IMR-90 (cell line): ENCODE measurements at regions not wholly inside any gene's neighbourhood (a gene's known extent, or its start where the extent isn't known, plus 50 kb on each side); places are given as distances from the start of the nearest gene placed in this dataset.

Experiments used
- ATAC-seq: fragments of 200-7000 bp; cut with Tn5 transposase; 2 replicates; pipeline ENCODE4 v1.9.1; 2020; ENCODE audit warnings: low read depth, mild to moderate bottlenecking, moderate library complexity
- BruUV-seq: library from RNA; stranded (reverse); fragments of 400-500 nt; replicated peaks from 2 replicates; lab custom pipeline; 2021; lab: Mats Ljungman, UMichigan
- CTCF ChIA-PET: fragments of 300-600 bp; formaldehyde crosslinking; extraction: SDS; loops from one replicate; lab custom pipeline; 2021; ENCODE audit warnings: antibody characterized with exemption; lab: Yijun Ruan, JAX
- POLR2A ChIA-PET: fragments of 300-600 bp; sonication (Branson Sonifier 250); formaldehyde crosslinking; loops from one replicate; lab custom pipeline; 2022; ENCODE audit warnings: antibody characterized with exemption; ENCODE audit not compliant: unreplicated experiment; lab: Charles Lee
- DNase-seq: peaks from one replicate; pipeline ENCODE4 v3.0.0; 2013
- H2AFZ ChIP-seq: replicated peaks from 2 replicates; pipeline ENCODE3; 2013; ENCODE audit warnings: low read length, mild to moderate bottlenecking; ENCODE audit not compliant: poor library complexity
- H2AK5ac ChIP-seq: 2 replicates; pipeline ENCODE4 v1.6.1; 2013; ENCODE audit warnings: low read depth, low read length, inconsistent platforms
- H2AK9ac ChIP-seq: replicated peaks from 2 replicates; pipeline ENCODE3; 2013; ENCODE audit warnings: mild to moderate bottlenecking, low read depth, low read length, moderate library complexity; ENCODE audit not compliant: poor library complexity
- H2BK120ac ChIP-seq: 2 replicates; pipeline ENCODE4 v1.6.1; 2013; ENCODE audit warnings: low read depth, low read length, inconsistent platforms
- H2BK15ac ChIP-seq: 3 replicates; pipeline ENCODE4 v1.6.1; 2013; ENCODE audit warnings: low read depth, low read length, inconsistent platforms
- H2BK20ac ChIP-seq: 2 replicates; pipeline ENCODE4 v1.6.1; 2013; ENCODE audit warnings: low read depth, mild to moderate bottlenecking, inconsistent platforms, low read length, moderate library complexity
- H2BK5ac ChIP-seq: 2 replicates; pipeline ENCODE4 v1.6.1; 2013; ENCODE audit warnings: mild to moderate bottlenecking, low read depth, low read length, inconsistent platforms; ENCODE audit not compliant: poor library complexity, severe bottlenecking
- H3K14ac ChIP-seq: replicated peaks from 2 replicates; pipeline ENCODE4 v1.6.1; 2013; ENCODE audit warnings: low read depth, low read length, inconsistent platforms
- H3K18ac ChIP-seq: 2 replicates; pipeline ENCODE4 v1.6.1; 2013; ENCODE audit warnings: low read depth, low read length, control low read depth
- H3K23ac ChIP-seq: 2 replicates; pipeline ENCODE4 v1.6.1; 2013; ENCODE audit warnings: low read depth, low read length, inconsistent platforms
- H3K27ac ChIP-seq: 2 replicates; pipeline ENCODE4 v1.5.1; 2013; ENCODE audit warnings: mild to moderate bottlenecking, control low read depth, low read length; ENCODE audit not compliant: insufficient read depth
- H3K27me3 ChIP-seq: 2 replicates; pipeline ENCODE4 v1.6.1; 2013; ENCODE audit warnings: low read length; ENCODE audit not compliant: control insufficient read depth, insufficient read depth
- H3K36me3 ChIP-seq: 2 replicates; pipeline ENCODE4 v1.6.1; 2013; ENCODE audit warnings: low read length, mixed read lengths; ENCODE audit not compliant: control insufficient read depth, insufficient read depth
- H3K4ac ChIP-seq: 2 replicates; pipeline ENCODE4 v1.6.1; 2013; ENCODE audit warnings: low read depth, low read length, inconsistent platforms
- H3K4me1 ChIP-seq: 2 replicates; pipeline ENCODE4 v1.6.1; 2013; ENCODE audit warnings: low read length, mixed read lengths; ENCODE audit not compliant: control insufficient read depth, insufficient read depth
- H3K4me2 ChIP-seq: 2 replicates; pipeline ENCODE4 v1.6.1; 2013; ENCODE audit warnings: low read depth, mild to moderate bottlenecking, control low read depth, low read length, moderate library complexity
- H3K4me3 ChIP-seq: 2 replicates; pipeline ENCODE4 v1.5.1; 2013; ENCODE audit warnings: low read depth, mild to moderate bottlenecking, control low read depth, low read length, moderate library complexity; ENCODE audit not compliant: insufficient read depth
- H3K56ac ChIP-seq: 2 replicates; pipeline ENCODE4 v1.6.1; 2013; ENCODE audit warnings: low read length, inconsistent platforms; ENCODE audit not compliant: insufficient read depth; ENCODE audit errors: extremely low read depth
- H3K79me1 ChIP-seq, 2 experiments: 2 replicates each; pipeline ENCODE4 v1.6.1; 2013; ENCODE audit warnings: low read length in 2 of 2, inconsistent platforms in 1 of 2, low read depth in 1 of 2
- H3K9ac ChIP-seq: 2 replicates; pipeline ENCODE4 v1.6.1; 2013; ENCODE audit warnings: low read depth, low read length, control low read depth
- H3K9me1 ChIP-seq: 2 replicates; pipeline ENCODE4 v1.6.1; 2013; ENCODE audit warnings: low read length, inconsistent platforms; ENCODE audit not compliant: insufficient read depth
- H3K9me3 ChIP-seq: 2 replicates; pipeline ENCODE4 v1.6.1; 2013; ENCODE audit warnings: low read length; ENCODE audit not compliant: control insufficient read depth, insufficient read depth
- H4K20me1 ChIP-seq: 2 replicates; pipeline ENCODE4 v1.6.1; 2013; ENCODE audit warnings: low read length, inconsistent platforms; ENCODE audit not compliant: insufficient read depth
- H4K5ac ChIP-seq: 2 replicates; pipeline ENCODE4 v1.6.1; 2013; ENCODE audit warnings: mild to moderate bottlenecking, low read depth, low read length, control low read depth
- H4K8ac ChIP-seq, 2 experiments: 2 replicates each; pipeline ENCODE4 v1.6.1; 2013; ENCODE audit warnings: low read depth in 2 of 2, low read length in 2 of 2, control low read depth in 1 of 2, inconsistent platforms in 1 of 2
- H4K91ac ChIP-seq: 2 replicates; pipeline ENCODE4 v1.6.1; 2013; ENCODE audit warnings: low read depth, low read length, inconsistent platforms; ENCODE audit not compliant: insufficient read depth
- RAD21 ChIP-seq: IDR thresholded peaks from 2 replicates; pipeline ENCODE4 v1.6.1; 2012; ENCODE audit warnings: low read length, improper control_type of control experiment
- WGBS, 2 experiments: methylation state at CpG; one replicate each; pipeline versions ENCODE4 v1.1.5 to v1.1.7; 2013; ENCODE audit warnings: missing lambda C conversion rate in 2 of 2; ENCODE audit not compliant: insufficient read length in 1 of 2; ENCODE audit errors: extremely low coverage in 2 of 2; 5-methylcytosine and 5-hydroxymethylcytosine counted together
- dilution Hi-C: fragments of 300-500 bp; cut with HindIII; formaldehyde crosslinking; loops from one replicate; pipeline ENCODE4 v1.14.3; 2018; ENCODE audit warnings: low sequenced_read_pairs; ENCODE audit not compliant: unreplicated experiment
- in situ Hi-C: fragments of 300-500 bp; cut with MboI; formaldehyde crosslinking; loops from 3 replicates; pipeline ENCODE4 v1.14.3; 2019; ENCODE audit warnings: low sequenced_read_pairs, inconsistent platforms, mixed read lengths
- intact Hi-C: fragments of 100-400 bp; cut with micrococcal nuclease; formaldehyde crosslinking; loops from 2 replicates; pipeline ENCODE4 v1.10.0; 2022
- TF ChIP-seq, protein P1 (sequence below): fragments of 150-350 bp; IDR thresholded peaks from 2 replicates; pipeline ENCODE4 v1.6.1; 2017; ENCODE audit warnings: mild to moderate bottlenecking, antibody characterized with exemption, low read length, low read depth

DNA sequence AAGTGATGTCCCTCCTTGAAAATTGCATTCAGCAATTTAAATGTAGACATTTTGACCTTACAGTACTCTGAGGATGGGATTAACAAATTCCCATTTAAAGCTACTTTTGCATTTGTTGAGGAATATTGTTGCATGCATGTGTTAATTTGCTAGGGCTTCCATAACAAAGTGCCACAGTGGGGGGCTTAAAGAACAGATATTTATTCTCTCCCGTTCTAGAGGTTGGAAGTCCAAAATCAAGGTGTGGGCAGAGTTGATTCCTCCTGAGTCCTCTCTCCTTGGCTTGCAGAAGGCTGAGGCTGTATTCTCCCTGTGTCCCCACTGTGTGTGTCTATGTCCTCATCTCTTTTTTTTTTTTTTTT is 51.8 kb upstream of the CDK20 start:
- in situ Hi-C loops (loop anchor here (10.0 to 25.0 kb wide), 2 partner anchors 339 to 661 kb away; no protein-coding TSS in a partner anchor), intact Hi-C loops (no loop called here), dilution Hi-C loops (no loop called here)
- no peak overlapping the region for H4K5ac ChIP-seq
- no peak overlapping the region for H3K4ac ChIP-seq
- TF ChIP-seq, protein P1, sequence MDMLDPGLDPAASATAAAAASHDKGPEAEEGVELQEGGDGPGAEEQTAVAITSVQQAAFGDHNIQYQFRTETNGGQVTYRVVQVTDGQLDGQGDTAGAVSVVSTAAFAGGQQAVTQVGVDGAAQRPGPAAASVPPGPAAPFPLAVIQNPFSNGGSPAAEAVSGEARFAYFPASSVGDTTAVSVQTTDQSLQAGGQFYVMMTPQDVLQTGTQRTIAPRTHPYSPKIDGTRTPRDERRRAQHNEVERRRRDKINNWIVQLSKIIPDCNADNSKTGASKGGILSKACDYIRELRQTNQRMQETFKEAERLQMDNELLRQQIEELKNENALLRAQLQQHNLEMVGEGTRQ: no peak
- TF ChIP-seq RAD21: no peak
- H3K27me3 ChIP-seq: peaks cover 2% of the 10 kb centered on the region; the same call in 1 of the 2 replicates
- H2BK120ac ChIP-seq: no peak overlapping the region
- ChIA-PET POLR2A (no interaction called here), CTCF (interaction anchor here (0.7 kb wide), 1 partner anchor 1898 kb away, joined by 5 read pairs; no protein-coding TSS in a partner anchor)
- no peak overlapping the region for H2BK20ac ChIP-seq
- H3K9me3 ChIP-seq: no peaks in the 10 kb centered on the region
- H3K23ac ChIP-seq: no peak overlapping the region
- no peak for DNase-seq
- H3K14ac ChIP-seq: no peak overlapping the region
- H3K9ac ChIP-seq: no peak overlapping the region
- H3K9me1 ChIP-seq: no peaks in the 10 kb centered on the region
- H3K79me1 ChIP-seq: no peaks in the 10 kb centered on the region
- H3K18ac ChIP-seq: no peak overlapping the region
- no peak overlapping the region for H3K27ac ChIP-seq
- H4K8ac ChIP-seq: no peak overlapping the region
- no peak overlapping the region for H2AFZ ChIP-seq
- no peak overlapping the region for H3K4me3 ChIP-seq
- H3K4me2 ChIP-seq: no peak overlapping the region
- no peaks in the 10 kb centered on the region for H4K20me1 ChIP-seq
- H3K4me1 ChIP-seq: no peaks in the 10 kb centered on the region
- no peak overlapping the region for H2AK5ac ChIP-seq
- no peak overlapping the region for H2AK9ac ChIP-seq
- WGBS, 2 experiments: no CpG with 5 or more reads among the region's 1 CpG
- no peak overlapping the region for H4K91ac ChIP-seq
- no TSS peak for BruUV-seq
- H2BK15ac ChIP-seq: no peak overlapping the region
- no peak overlapping the region for H3K56ac ChIP-seq
- ATAC-seq: no peak
- no peaks in the 10 kb centered on the region for H3K36me3 ChIP-seq
- H2BK5ac ChIP-seq: no peak overlapping the region
